GM19351 (cell line): ENCODE measurements at regions not wholly inside any gene's neighbourhood (a gene's known extent, or its start where the extent isn't known, plus 50 kb on each side); places are given as distances from the start of the nearest gene placed in this dataset.
A peak's percentile ranks its signal among the peaks of the same experiment; 100 is the strongest.
"Not testable (repeated sequence)": the region's sequence is repeated elsewhere in the genome, so short reads cannot be mapped to it uniquely, and the experiment has no call there.

Source experiments
- ATAC-seq: cut with Tn5 transposase; IDR thresholded peaks from one replicate; pipeline ENCODE4 v1.9.1; 2021; ENCODE audit warnings: mild to moderate bottlenecking, moderate library complexity; ENCODE audit not compliant: unreplicated experiment

GRCh38 chr12:65721541-65722190, 102.6 kb upstream of the HMGA2 start:
- no peak for ATAC-seq

- ATAC-seq, result no peak
Measured at GRCh38 chr12:65725376-65725775, 98.9 kb upstream of the HMGA2 start.

DNA sequence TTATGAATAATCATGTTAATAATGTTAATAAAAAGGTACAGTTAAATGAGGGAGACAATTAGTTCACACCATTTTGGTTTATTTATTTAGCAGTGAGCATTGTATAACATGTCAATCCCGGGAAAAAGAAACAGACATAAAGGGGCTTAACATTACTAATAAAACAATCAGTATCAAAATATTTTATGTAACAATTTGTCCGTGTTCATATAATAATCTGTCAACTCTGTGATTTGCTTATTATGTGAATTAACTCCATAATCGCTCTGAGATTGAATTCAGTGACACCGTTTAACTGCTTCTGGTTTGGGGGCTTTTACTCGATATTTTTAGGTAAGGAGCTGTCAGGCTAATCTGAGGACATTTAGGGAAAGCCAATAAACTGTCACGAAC, 95.8 kb upstream of the HMGA2 start:
- no peak for ATAC-seq

DNA sequence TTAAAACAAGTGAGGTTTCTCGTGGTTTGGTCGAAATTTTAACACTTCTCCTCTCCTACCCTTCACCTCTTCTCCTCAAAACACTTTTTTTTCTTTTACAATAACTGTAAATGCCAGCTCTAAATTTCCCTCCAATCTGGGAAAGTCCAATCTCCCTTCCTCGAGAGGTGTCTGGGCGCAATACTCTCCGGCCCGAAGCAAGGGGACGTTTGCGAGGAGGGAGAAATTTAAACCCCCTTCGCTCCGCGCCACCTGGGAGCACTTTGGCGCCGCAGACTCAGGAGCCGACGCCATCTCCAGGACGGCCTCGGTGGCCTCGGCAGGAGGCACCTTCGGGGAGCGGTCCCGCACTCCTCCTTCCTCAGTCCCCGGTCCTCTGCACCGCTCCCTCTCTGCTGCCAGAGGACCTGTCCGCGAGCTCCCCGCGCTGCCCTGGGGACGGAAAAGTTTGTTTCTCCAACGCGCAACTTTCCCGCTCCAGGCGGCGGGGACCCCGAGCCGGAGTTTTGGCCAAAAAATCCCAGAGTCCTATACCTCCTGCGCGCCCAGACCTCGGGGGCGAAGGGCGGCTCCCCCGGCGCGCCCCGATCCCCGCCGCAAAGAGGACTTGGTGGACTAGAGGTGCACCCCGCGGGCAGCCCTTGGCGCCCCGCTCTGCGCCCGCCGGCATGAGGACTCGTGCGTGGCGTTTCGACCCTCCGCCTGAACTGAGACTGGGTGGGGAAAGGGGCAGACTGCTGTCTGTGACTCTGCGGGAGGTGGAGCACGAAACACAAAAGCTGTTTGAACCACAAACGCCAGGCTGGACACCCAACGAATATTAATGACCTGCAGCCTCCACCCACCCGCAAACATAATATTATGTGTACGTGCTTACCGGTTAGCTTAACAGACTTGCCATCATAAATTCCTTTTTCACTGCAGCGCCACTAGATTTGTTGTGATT, 95.2 kb upstream of the HMGA2 start:
- peak; percentile 40 for ATAC-seq

DNA sequence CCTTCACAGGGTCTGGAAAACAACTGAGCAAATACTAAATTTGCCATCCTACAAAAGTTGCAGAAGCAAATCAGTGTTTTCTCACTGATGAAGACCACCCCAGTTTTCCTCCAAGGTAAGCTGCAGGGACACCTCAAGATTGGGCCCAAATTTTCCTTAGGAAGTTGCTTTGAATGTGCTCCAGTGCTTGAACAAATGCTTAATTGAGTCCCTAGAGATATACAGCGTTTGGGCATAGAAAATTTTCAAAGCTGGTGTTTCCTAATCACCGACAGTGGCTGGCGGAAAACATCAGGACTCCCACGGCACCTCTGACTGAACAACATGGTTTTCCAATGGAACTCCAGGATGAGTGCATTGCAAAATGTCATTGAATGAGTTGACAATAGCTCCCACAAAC, 92.5 kb upstream of the HMGA2 start:
- no peak for ATAC-seq

GRCh38 chr12:65733643-65734042, 90.6 kb upstream of the HMGA2 start:
- ATAC-seq, result not testable (repeated sequence)

DNA sequence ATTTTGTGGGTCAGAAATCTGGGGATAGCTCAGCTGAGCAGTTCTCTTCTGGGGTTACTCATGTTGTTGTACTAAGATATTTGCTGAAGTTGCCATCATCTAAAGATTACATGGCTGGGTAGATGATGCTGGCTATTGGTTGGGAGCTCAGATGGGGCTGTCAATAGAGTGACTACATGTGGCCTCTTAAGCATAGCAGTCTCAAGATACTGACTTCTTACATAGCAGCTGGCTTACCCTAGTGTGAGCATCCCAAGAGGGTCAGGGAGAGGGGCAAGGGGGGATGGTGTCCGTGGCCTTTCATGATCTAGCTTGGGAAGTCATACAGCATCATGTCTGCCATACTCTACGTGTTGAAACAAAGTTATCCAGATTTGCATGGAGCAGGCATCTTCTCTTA, 90.1 kb upstream of the HMGA2 start:
- ATAC-seq, result no peak

GRCh38 chr12:65739606-65740005, 84.7 kb upstream of the HMGA2 start:
- ATAC-seq, result no peak

GRCh38 chr12:65740506-65740872, 83.8 kb upstream of the HMGA2 start:
- peak; percentile 24 for ATAC-seq

DNA sequence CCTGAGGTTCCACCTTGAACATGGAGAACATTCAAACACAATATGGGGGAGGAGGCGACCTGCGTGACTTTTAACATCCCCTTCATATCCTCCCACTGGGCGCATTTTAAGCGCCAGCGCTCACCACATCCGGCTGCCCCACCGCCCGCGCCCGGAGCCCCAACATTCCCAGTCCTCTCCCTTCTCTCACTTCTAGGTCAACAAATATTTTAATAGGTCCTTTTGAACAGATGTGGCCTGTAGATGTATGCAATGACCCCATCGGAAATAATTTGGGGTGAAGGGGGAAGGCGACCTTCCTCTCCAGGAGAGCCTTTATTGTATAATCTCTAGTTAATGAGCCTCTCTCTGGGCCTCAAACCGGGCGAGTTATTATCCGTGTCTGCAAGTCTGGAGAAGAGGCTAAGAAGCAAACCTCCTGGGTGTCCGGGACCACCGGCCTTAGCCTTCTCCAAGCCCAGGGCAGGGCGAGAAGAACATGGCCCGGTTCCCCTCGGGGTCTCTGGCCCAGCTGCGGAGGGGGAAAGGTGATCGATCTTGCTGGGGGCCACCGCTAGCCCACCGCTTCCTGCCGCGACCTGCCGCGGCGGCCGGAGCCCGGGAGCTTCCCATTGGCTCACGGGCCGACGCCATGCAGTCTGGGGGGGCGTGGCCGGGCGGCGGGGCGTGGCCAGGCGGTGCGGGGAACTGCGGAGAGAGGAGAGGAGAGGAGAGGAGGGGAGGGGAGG, 83.2 kb upstream of the HMGA2 start:
- peak; percentile 78 for ATAC-seq

DNA sequence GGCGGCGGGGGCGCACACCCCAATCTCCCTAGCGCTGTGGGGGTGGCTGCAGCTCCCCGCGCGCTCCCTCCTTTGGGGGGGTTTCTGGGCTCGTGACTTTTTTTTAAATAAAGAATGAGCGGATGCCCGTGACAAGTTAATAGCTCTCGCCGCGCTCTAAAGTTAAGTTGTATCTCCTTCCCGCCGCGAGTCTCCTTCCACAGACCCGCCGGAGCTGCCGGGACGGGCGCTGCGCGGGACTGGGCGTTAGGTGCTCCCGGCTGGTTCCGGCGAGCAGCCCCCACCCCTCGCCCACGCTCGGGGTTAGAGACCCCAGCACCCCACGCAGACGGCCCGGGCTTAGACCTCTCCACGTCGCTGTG, 82.6 kb upstream of the HMGA2 start:
- peak; percentile 16 for ATAC-seq

- peak; percentile 34 for ATAC-seq
Measured at GRCh38 chr12:65742018-65743010, 82.0 kb upstream of the HMGA2 start.

- ATAC-seq, result not testable (repeated sequence)
Measured at GRCh38 chr12:65744236-65744840, 79.9 kb upstream of the HMGA2 start.

- ATAC-seq, result no peak
Measured at GRCh38 chr12:65747338-65747737, 76.9 kb upstream of the HMGA2 start.

- no peak for ATAC-seq
Measured at GRCh38 chr12:65748332-65748731, 76.0 kb upstream of the HMGA2 start.

DNA sequence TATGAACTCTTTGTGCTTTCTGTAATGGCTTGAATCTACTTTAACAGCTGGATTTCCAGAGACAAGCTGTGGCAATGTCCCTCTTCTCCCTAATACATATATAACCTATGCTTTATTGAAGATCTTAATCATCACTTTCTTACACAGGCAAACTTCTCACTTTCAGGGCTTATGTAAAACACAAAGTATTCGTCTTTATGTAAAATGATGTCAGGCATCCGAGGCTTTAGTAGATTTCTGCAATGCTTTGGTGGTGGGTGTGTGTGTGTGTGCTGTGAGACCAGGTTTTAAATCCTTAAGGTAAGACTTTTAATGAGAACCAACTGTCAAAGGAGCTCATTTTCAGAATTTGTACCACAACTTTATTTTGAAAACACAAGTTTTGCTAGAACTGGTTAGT, 70.0 kb upstream of the HMGA2 start:
- no peak for ATAC-seq

DNA sequence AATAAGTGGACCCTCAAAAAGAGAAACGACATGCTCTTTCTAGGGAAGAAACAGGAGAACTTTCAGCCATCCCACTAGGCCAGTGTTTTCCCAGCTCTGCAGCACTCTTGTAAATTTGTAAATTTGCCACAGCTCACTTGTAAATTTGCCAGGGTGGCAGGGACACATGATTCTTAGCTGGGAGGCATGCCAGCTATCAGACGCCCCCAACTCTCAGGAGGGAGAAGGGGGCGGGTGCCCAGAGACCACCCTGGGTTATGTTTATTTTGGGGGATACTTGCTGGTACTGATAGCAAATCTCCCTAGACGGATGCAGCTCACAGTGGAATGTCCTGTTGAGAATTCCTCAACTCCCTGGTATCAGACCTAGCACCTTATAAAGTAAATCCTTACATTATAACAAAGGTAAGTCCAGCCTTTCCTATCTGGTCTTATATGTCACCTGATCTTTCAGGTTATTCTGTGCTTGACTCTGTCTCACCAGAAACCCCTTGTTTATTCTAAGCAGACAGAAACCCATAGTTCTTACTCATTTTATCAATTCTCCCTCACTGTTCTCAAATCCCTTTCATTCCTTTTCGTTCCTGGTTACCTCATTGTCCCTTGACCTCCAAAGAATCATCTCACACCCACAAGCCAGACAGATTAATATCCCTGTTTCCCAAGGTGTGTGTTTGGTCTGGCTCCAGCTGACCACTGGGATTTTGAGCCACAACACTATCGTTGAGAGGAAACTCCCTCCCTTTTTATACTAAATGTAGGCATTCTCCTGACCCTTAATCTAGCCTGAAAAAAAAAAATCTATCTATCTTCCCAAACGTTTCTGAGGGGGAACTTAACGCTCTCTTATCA, 69.3 kb upstream of the HMGA2 start:
- no peak for ATAC-seq

DNA sequence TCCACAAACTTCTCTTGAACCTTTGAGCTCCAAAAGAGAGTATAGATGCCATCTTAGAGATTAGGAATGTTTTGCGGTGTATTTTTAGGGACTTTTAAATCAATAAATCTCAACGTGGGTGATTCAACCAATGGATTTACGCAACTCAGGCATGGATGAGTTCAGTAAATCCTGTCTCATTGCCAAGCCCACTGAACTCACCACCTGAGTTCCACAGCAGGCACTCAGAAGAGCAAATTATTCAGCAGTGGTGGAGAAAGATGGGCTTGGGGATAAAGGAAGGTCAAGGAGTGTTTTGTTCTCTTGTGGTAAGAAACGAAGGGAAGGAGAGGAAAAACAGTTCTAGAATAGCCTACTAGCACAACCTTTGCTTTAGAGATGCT, 68.7 kb upstream of the HMGA2 start:
- no peak for ATAC-seq

- ATAC-seq, result no peak
Measured at GRCh38 chr12:65756267-65756666, 68.0 kb upstream of the HMGA2 start.
